Gastrocnemius medialis (tissue), 4 donors: ENCODE measurements at regions not wholly inside any gene's neighbourhood (a gene's known extent, or its start where the extent isn't known, plus 50 kb on each side); places are given as distances from the start of the nearest gene placed in this dataset.

ENCODE experiments used
- CTCF ChIP-seq, 5 experiments: fragments of 450-650 bp in 3 of 5; fragments of 200-600 bp in 2 of 5; sonication (generic) in 2 of 5; IDR thresholded peaks in 4 of 5; conservative IDR thresholded peaks in 1 of 5; 1 replicate in 4 of 5; 2 replicates in 1 of 5; pipeline ENCODE4 v1.5.1; 2016 to 2019; ENCODE audit warnings: antibody characterized with exemption in 5 of 5, mild to moderate bottlenecking in 3 of 5, moderate library complexity in 3 of 5
- POLR2A ChIP-seq, 2 donors: fragments of 450-650 bp; IDR thresholded peaks; one replicate each; pipeline ENCODE4 v1.6.1; 2017; ENCODE audit warnings: antibody characterized with exemption in 2 of 2, mild to moderate bottlenecking in 2 of 2, moderate library complexity in 2 of 2

- TF ChIP-seq CTCF (IDR thresholded peaks at IDR 0.05 in 4 of 5, conservative IDR thresholded peaks at IDR 0.05 in 1 of 5) (no peak), POLR2A (IDR thresholded peaks at IDR 0.05) (no peak)
Observed at GRCh38 chr1:37415611-37416244, 58.7 kb upstream of the ZC3H12A start.
